Stomach (tissue), 8 donors: ENCODE measurements at regions not wholly inside any gene's neighbourhood (a gene's known extent, or its start where the extent isn't known, plus 50 kb on each side); places are given as distances from the start of the nearest gene placed in this dataset.

Experiments
- DNase-seq, 2 donors: peaks; one replicate each; pipeline versions ENCODE4 v3.0.0 to v3.0.0-alpha.2; 2013 to 2019
- H3K27ac ChIP-seq, 5 donors: fragments of 200-600 bp in 4 of 5; sonication (generic) in 4 of 5; one replicate each; pipeline ENCODE4 v1.5.1; 2013 to 2019; ENCODE audit warnings: mild to moderate bottlenecking in 1 of 5, moderate library complexity in 1 of 5
- H3K27me3 ChIP-seq, 3 donors: fragments of 200-600 bp; sonication (generic); one replicate each; pipeline ENCODE4 v1.5.1; 2017 to 2019; ENCODE audit warnings: mixed run types in 1 of 3
- H3K36me3 ChIP-seq, 4 donors: fragments of 200-600 bp; sonication (generic); 1 replicate in 3 of 4; 2 replicates in 1 of 4; pipeline ENCODE4 v1.5.1; 2016 to 2019
- H3K4me1 ChIP-seq, 4 donors: fragments of 200-600 bp; sonication (generic); one replicate each; pipeline ENCODE4 v1.5.1; 2016 to 2019
- H3K4me3 ChIP-seq, 4 donors: fragments of 200-600 bp; sonication (generic) in 3 of 4; one replicate each; pipeline ENCODE4 v1.5.1; 2016 to 2019; ENCODE audit warnings: mild to moderate bottlenecking in 1 of 4
- H3K9me3 ChIP-seq, 4 donors: fragments of 200-600 bp; sonication (generic); one replicate each; pipeline ENCODE4 v1.5.1; 2016 to 2019
- EP300 ChIP-seq: sonication (generic); formaldehyde crosslinking; IDR thresholded peaks from one replicate; pipeline ENCODE4 v1.6.1; 2017; ENCODE audit warnings: antibody characterized with exemption
- POLR2A ChIP-seq, 4 donors: fragments of 450-650 bp; IDR thresholded peaks; one replicate each; pipeline ENCODE4 v1.6.1; 2016; ENCODE audit warnings: antibody characterized with exemption in 4 of 4, control low read depth in 2 of 4, mild to moderate bottlenecking in 1 of 4, moderate library complexity in 1 of 4
- POLR2AphosphoS5 ChIP-seq, 3 donors: sonication (generic); formaldehyde crosslinking; IDR thresholded peaks; one replicate each; pipeline ENCODE4 v1.6.1; 2016; ENCODE audit warnings: antibody characterized with exemption in 3 of 3
- WGBS, 5 donors: extraction: QIAGEN DNeasy Blood & Tissue Kit in 3 of 5; methylation state at CpG; one replicate each; pipeline versions ENCODE4 v1.1.5 to v1.1.7; 2013 to 2018; 5-methylcytosine and 5-hydroxymethylcytosine counted together
- intact Hi-C: fragments of 100-400 bp; cut with DNase I; formaldehyde crosslinking; loops from one replicate; pipeline ENCODE4 v1.15.1; 2023; ENCODE audit warnings: low total_unique reads
- TF ChIP-seq, protein P1 (sequence below), 7 experiments: fragments of 450-650 bp in 4 of 7; fragments of 200-600 bp in 3 of 7; sonication (generic) in 3 of 7; IDR thresholded peaks; one replicate each; pipeline ENCODE4 v1.5.1; 2016 to 2019; ENCODE audit warnings: antibody characterized with exemption in 7 of 7, control low read depth in 2 of 7, mild to moderate bottlenecking in 1 of 7
- donor health status: healthy with polysubstance abuse.
- donor health status: Bipolar disorder and iron deficiency.
- donor health status: healthy.

DNA sequence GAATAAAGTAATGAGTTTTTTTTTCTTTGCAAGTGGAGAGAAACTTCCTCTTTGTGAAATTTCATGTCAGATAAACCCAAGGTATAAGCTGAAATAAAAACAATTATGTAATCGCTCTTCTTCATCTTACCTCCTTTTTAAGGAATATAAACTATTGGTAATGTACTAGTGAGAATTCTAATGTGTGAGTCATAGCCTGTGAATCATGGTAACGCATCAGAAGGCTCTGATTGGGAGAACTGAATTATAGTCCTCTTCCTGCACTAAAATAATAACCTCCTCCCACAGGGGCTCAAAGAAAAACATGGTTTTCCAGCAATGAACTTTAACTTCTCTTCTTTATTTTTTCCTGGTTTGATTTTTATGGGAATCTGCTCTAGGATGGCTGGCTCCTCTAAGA, 57.1 kb upstream of the COX20 start:
- intact Hi-C loops: no loop called here
- H3K27me3 ChIP-seq: no peaks in the 10 kb centered on the region

DNA sequence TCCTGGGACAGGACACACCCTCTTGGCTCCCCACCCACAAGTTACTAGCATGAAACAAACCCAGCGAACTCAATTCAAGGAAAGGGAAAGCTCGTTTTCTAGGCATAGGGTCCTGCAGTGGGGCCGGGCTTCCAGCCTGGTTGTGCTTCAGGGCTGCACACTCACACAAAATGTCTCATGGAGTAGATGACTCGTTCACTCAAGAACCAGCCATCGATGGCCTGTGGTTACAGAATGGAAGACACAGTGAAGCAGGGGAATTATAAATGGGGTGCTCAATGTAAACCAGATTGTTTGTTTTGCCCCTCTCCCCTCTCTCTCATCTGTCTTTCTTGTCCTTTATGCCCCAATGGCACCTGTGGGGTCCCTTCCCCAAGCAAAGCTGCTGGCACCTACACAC, 56.0 kb upstream of the COX20 start:
- 77 to 86% (median 84%) methylated on average over 5 of the region's 5 CpGs for whole genome bisulfite sequencing, 5 donors
- TF ChIP-seq POLR2A (IDR thresholded peaks at IDR 0.05) (no peak), EP300 (no peak), POLR2AphosphoS5 (IDR thresholded peaks at IDR 0.05) (no peak)
- TF ChIP-seq, protein P1, sequence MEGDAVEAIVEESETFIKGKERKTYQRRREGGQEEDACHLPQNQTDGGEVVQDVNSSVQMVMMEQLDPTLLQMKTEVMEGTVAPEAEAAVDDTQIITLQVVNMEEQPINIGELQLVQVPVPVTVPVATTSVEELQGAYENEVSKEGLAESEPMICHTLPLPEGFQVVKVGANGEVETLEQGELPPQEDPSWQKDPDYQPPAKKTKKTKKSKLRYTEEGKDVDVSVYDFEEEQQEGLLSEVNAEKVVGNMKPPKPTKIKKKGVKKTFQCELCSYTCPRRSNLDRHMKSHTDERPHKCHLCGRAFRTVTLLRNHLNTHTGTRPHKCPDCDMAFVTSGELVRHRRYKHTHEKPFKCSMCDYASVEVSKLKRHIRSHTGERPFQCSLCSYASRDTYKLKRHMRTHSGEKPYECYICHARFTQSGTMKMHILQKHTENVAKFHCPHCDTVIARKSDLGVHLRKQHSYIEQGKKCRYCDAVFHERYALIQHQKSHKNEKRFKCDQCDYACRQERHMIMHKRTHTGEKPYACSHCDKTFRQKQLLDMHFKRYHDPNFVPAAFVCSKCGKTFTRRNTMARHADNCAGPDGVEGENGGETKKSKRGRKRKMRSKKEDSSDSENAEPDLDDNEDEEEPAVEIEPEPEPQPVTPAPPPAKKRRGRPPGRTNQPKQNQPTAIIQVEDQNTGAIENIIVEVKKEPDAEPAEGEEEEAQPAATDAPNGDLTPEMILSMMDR (IDR thresholded peaks at IDR 0.05): no peak
- no peaks in the 10 kb centered on the region for H3K27me3 ChIP-seq
- no peak for DNase-seq
- no peak overlapping the region for H3K4me3 ChIP-seq
- intact Hi-C loops: no loop called here
- H3K27ac ChIP-seq: no peak overlapping the region
- no peaks in the 10 kb centered on the region for H3K9me3 ChIP-seq
- no peaks in the 10 kb centered on the region for H3K4me1 ChIP-seq
- no peaks in the 10 kb centered on the region for H3K36me3 ChIP-seq

More for the DNA sequence above, 57.1 kb upstream of the COX20 start:
- TF ChIP-seq POLR2A (IDR thresholded peaks at IDR 0.05) (no peak), EP300 (no peak), POLR2AphosphoS5 (IDR thresholded peaks at IDR 0.05) (no peak)
- TF ChIP-seq, protein P1 (IDR thresholded peaks at IDR 0.05): no peak
- Histone ChIP-seq H3K9me3 (no peaks in the 10 kb centered on the region), H3K4me1 (no peaks in the 10 kb centered on the region), H3K36me3 (no peaks in the 10 kb centered on the region), H3K4me3 (no peak overlapping the region), H3K27ac (no peak overlapping the region)
- no peak for DNase-seq
- WGBS, 5 donors: 46 to 66% (median 64%) methylated on average over 2 of the region's 2 CpGs

DNA sequence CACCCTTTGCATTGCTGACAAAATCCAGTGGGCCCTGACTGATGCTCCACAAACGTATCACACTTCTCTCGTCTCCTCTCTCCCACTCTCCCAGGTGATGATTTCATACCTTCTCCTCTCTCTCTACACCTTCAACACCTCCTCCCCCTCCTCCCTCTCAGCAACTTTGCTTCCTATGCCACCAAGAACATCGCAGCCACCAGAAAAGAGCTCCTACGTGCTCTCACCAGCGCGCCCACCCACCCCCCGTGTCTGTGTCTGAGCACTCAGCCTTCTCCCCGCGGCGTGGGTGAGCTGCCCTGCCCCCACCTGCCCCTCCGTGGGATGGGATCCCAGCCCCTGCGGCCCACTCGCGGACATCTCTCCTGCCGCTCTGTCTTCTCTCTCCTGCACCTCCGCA, 55.1 kb upstream of the COX20 start:
- H3K27me3 ChIP-seq: no peaks in the 10 kb centered on the region
- H3K4me3 ChIP-seq: no peak overlapping the region
- H3K27ac ChIP-seq: no peak overlapping the region
- WGBS, 5 donors: 86 to 94% (median 90%) methylated on average over 16 of the region's 16 CpGs
- no peaks in the 10 kb centered on the region for H3K4me1 ChIP-seq
- H3K9me3 ChIP-seq: no peaks in the 10 kb centered on the region
- no peaks in the 10 kb centered on the region for H3K36me3 ChIP-seq
- no peak for DNase-seq
- TF ChIP-seq EP300 (no peak), POLR2AphosphoS5 (IDR thresholded peaks at IDR 0.05) (no peak), POLR2A (IDR thresholded peaks at IDR 0.05) (no peak)
- TF ChIP-seq, protein P1 (IDR thresholded peaks at IDR 0.05): no peak
- intact Hi-C loops: no loop called here

DNA sequence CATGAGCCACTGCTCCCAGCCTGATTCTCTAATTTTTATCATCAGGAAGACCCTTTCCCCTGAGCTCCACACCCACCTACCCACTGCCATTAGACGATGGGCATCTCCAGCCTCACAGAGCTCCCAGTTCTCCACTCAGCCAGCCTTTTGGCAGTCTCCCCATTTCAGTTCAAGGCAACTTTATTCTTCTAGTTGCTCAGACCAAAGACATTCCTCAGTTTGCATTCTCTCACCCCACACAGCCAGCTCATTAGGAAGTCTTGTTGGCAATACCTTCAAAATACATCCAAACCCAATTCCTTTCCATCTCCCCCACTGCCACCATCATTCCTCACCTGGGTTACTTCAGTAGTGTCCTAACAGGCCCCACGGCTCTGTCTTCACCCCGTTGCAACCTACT, 53.4 kb upstream of the COX20 start:
- TF ChIP-seq EP300: no peak
- TF ChIP-seq POLR2A (IDR thresholded peaks at IDR 0.05): no peak
- TF ChIP-seq POLR2AphosphoS5 (IDR thresholded peaks at IDR 0.05): no peak
- TF ChIP-seq, protein P1 (IDR thresholded peaks at IDR 0.05): no peak
- WGBS, 5 donors: 71 to 88% (median 82%) methylated on average over 3 of the region's 3 CpGs
- H3K4me3 ChIP-seq: no peak overlapping the region
- no peaks in the 10 kb centered on the region for H3K27me3 ChIP-seq
- no peaks in the 10 kb centered on the region for H3K9me3 ChIP-seq
- DNase-seq: no peak
- H3K4me1 ChIP-seq: no peaks in the 10 kb centered on the region
- no peaks in the 10 kb centered on the region for H3K36me3 ChIP-seq
- intact Hi-C loops: no loop called here
- H3K27ac ChIP-seq: no peak overlapping the region
